ENCODE measurements at regions not wholly inside any gene's neighbourhood (a gene's known extent, or its start where the extent isn't known, plus 50 kb on each side); places are given as distances from the start of the nearest gene placed in this dataset.
"Not testable (repeated sequence)": the region's sequence is repeated elsewhere in the genome, so short reads cannot be mapped to it uniquely, and the experiment has no call there.

DNA sequence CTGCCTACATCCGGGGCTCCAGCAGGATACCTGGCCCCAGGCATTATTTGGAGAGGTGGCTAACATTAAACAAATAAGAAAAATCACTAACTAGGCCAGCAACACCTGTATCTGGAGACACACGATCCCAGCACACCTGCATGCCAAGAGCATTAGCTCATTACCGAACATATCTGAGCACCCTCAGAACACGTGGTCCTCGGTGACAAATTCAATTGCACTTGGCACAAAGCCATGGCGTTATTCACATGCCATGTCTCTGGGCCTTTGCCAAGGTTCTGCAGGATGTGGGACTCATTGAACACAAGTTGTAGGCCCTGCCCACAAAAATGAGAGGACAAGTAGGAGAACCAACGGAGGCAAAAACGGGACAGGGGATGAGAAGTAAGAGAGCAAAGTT, 552.3 kb downstream of the TOX3 start:
- no peak overlapping the region for H3K9ac ChIP-seq (ENCODE audit: low read depth, low read length)
- no peaks in the 10 kb centered on the region for H3K4me1 ChIP-seq (ENCODE audit: insufficient read depth, low read length)
- no peaks in the 10 kb centered on the region for H3K9me3 ChIP-seq (ENCODE audit: control insufficient read depth, insufficient read depth, low read length)
- H3K36me3 ChIP-seq (ENCODE audit: insufficient read depth, low read length): no peaks in the 10 kb centered on the region

DNA sequence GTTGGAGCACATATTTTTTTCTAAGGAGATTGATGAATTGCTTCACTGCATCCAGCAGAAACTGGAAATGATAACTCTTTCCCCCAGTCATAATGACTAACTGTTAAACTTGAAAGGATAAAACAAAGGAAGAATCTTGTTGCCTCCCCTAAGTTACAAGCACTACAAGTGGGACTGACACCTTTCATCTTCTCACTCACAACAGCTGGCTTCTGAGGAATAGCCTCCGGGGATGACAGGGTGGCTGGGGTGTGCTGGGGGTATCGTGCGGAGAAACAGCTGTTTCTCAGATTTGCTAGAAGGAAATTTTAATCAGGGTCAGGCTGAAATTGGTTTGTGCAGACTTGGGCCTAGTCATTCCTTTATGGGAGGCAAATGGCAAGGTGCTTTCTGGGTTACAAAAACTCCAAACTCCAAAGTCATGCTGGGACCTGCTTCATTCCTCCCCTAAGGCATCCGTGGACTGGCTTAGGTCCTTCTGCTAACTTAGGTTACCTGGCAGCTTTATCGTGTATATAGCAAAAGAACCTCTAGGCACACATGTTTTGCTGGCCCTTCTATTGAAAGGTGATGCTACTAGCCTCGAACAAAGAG, 557.2 kb downstream of the TOX3 start:
- no peaks in the 10 kb centered on the region for H3K4me1 ChIP-seq (ENCODE audit: insufficient read depth, low read length)
- H3K9me3 ChIP-seq (ENCODE audit: control insufficient read depth, insufficient read depth, low read length): 0 out of 2 replicates have a peak, but pooled peaks cover 5% of the 10 kb centered on the region
- H3K36me3 ChIP-seq (ENCODE audit: insufficient read depth, low read length): no peaks in the 10 kb centered on the region
- H3K9ac ChIP-seq (ENCODE audit: low read depth, low read length): no peak overlapping the region

DNA sequence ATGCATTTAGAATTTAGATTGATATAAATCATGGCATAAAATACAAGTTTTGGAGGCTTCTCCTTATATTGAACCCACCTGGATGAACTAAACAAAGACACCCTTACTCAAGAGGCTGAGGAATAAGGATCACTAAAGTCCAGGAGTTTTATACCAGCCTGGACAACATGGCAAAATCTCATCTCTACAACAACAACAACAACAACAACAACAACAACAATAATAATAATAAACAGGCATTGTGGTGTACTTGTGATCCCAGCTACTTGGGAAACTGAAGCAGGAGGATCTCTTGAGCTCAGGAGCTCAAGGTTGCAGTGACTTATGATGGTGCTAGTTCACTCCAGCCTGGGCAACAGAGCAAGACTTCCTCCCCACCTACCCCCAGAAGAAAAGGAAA, 558.0 kb downstream of the TOX3 start:
- peaks cover 5% of the 10 kb centered on the region; the same call in 1 of the 2 replicates for H3K9me3 ChIP-seq (ENCODE audit: control insufficient read depth, insufficient read depth, low read length)
- no peaks in the 10 kb centered on the region for H3K36me3 ChIP-seq (ENCODE audit: insufficient read depth, low read length)
- no peaks in the 10 kb centered on the region for H3K4me1 ChIP-seq (ENCODE audit: insufficient read depth, low read length)
- no peak overlapping the region for H3K9ac ChIP-seq (ENCODE audit: low read depth, low read length)

DNA sequence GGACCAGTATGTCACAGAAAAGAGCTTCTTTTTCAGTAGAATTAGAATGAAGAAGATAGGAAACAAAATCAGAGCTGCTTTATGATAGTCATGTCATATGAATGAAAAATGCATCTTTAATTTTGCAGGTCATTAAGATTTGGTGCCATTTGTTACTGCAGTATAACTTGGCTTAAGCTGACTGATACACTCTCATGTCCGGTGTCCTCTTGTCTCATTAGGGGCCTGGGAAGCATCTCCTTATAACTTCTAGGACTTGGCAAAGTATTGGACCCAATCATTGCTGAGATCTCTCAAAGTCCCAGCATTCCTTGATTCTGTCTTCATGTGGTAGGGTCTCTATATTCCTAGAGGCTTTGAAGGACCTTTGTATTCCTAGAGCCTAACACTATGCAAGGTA, 559.4 kb downstream of the TOX3 start:
- H3K36me3 ChIP-seq (ENCODE audit: insufficient read depth, low read length): no peaks in the 10 kb centered on the region
- H3K4me1 ChIP-seq (ENCODE audit: insufficient read depth, low read length): peaks cover 1% of the 10 kb centered on the region; the same call in 1 of the 2 replicates
- no peak overlapping the region for H3K9ac ChIP-seq (ENCODE audit: low read depth, low read length)
- H3K9me3 ChIP-seq (ENCODE audit: control insufficient read depth, insufficient read depth, low read length): peaks cover 5% of the 10 kb centered on the region; the same call in 1 of the 2 replicates

DNA sequence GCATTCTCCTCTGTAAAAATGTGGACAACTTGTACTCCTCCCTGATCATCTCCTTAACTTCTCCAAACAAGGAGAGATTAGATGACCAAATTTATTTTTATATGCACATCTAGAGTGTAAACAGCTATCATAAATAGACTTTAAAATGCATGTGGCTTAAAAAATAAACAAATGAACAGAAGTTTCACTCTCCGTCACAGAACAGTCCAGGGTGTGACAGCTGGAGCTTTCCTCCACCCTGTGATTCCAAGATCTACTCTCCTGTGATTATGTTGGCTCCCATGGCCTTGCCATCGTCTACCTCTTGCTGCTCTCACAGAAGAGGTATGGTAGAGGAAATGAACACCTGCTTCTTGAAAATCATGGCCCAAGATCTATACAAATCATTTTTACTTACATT, 560.2 kb downstream of the TOX3 start:
- no peaks in the 10 kb centered on the region for H3K36me3 ChIP-seq (ENCODE audit: insufficient read depth, low read length)
- peaks cover 6% of the 10 kb centered on the region; the same call in 1 of the 2 replicates for H3K4me1 ChIP-seq (ENCODE audit: insufficient read depth, low read length)
- H3K9ac ChIP-seq (ENCODE audit: low read depth, low read length): no peak overlapping the region
- H3K9me3 ChIP-seq (ENCODE audit: control insufficient read depth, insufficient read depth, low read length): peaks cover 5% of the 10 kb centered on the region; the same call in 1 of the 2 replicates

DNA sequence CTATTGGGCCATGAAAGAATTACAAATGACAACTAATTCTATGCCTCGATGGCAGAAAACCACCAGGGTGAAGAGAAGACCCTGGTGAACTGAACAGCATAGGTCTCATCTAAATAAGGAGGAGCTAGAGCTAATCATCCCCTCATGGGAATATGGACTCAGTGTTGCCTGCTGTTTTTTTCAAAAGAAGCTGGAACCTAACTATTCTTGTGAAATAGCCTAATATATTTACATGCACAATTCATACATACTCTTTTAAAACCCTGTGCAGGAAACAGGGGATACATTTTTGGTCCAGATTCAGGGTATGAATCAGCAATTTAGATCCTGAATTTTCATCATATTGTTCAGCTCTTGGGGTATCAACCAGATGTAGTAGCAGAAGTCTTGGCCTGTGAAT, 560.6 kb downstream of the TOX3 start:
- Histone ChIP-seq H3K4me1 (ENCODE audit: insufficient read depth, low read length) (peaks cover 6% of the 10 kb centered on the region; the same call in 1 of the 2 replicates), H3K36me3 (ENCODE audit: insufficient read depth, low read length) (no peaks in the 10 kb centered on the region), H3K9ac (ENCODE audit: low read depth, low read length) (no peak overlapping the region), H3K9me3 (ENCODE audit: control insufficient read depth, insufficient read depth, low read length) (peaks cover 5% of the 10 kb centered on the region; the same call in 1 of the 2 replicates)

DNA sequence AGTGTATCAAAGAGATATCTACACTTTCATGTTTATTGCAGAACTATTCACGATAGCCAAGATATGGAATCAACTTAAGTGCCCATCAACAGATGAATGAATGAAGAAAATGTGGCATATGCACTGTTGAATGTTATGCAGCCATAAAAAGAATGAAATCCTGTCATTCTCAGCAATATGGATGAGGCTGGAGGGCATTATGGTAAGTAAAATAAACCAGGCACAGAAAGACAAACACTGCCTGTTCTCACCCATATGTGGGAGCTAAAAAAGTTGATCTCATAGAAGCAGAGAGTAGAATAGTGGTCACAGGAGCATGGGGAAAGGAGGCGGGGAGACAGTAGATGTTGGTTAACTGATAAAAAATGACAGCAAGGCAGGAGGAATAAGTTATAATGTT, 561.8 kb downstream of the TOX3 start:
- Histone ChIP-seq H3K4me1 (ENCODE audit: insufficient read depth, low read length) (peaks cover 6% of the 10 kb centered on the region; the same call in 1 of the 2 replicates), H3K9me3 (ENCODE audit: control insufficient read depth, insufficient read depth, low read length) (peaks cover 5% of the 10 kb centered on the region; the same call in 1 of the 2 replicates), H3K36me3 (ENCODE audit: insufficient read depth, low read length) (no peaks in the 10 kb centered on the region), H3K9ac (ENCODE audit: low read depth, low read length) (no peak overlapping the region)

DNA sequence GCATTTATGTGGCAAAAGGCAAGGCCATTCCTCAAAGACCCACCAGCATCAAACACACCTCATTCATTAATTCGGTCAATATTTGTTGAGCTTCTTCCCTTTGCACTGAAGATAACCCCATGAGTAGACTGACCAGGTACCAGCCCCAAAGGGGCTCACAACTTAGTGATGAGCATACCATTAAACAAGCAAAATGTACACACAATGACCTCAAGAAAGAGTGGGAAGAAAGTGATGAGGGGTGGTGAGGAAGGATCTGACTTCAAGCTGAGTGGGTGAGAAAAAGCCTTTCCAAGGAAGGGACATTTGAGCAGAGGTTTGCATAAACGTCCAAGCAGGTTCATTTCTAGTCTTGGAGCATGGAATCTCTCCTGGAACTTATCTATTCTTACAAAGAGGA, 562.5 kb downstream of the TOX3 start:
- peaks cover 5% of the 10 kb centered on the region; the same call in 1 of the 2 replicates for H3K9me3 ChIP-seq (ENCODE audit: control insufficient read depth, insufficient read depth, low read length)
- H3K36me3 ChIP-seq (ENCODE audit: insufficient read depth, low read length): no peaks in the 10 kb centered on the region
- H3K9ac ChIP-seq (ENCODE audit: low read depth, low read length): no peak overlapping the region
- H3K4me1 ChIP-seq (ENCODE audit: insufficient read depth, low read length): peaks cover 6% of the 10 kb centered on the region; the same call in 1 of the 2 replicates

DNA sequence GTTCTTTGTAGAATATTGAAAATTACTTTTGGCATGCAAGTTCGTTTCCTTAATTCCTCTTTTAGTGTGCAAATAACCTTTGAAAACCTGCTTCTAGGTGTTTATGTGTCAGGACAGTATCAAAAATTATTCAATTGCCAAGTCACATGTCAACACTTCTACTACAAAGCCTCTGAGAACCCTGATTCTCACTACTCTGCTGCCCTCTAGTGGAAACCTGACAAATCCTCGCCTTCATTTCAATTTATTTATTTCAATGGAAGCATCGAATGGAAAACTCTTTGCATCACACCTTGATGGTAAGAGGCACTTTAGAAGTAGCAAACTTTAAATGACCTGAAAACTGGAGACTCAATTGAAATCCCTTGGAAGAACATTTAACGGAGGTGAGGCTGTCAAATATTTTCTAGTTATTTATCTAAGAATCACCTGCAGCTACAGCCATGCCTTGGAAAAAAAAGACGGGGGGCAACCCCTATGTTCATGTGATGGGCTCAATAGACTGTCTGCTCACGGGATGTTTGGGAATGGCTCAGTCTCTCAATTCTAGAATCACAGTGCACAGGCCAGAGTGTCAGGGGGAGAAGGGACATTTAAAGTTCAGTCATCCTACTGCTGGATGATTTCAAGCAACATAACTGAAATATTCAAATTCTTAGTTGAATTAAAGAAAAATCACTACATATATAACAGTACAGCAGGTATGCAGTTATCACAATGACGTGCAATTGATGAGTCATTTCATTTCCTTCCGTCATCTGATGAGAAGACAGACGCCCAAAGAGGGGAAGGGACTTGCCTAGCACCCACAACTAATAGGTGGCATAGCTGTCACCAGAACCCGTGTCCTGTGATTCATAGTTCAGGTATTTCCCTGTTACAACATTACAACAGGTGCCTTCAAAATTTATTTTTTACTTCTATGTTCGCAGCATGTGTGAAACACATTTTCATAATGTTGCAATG, 563.9 kb downstream of the TOX3 start:
- Histone ChIP-seq H3K9ac (ENCODE audit: low read depth, low read length) (no peak overlapping the region), H3K4me1 (ENCODE audit: insufficient read depth, low read length) (peaks cover 6% of the 10 kb centered on the region; the same call in 1 of the 2 replicates), H3K36me3 (ENCODE audit: insufficient read depth, low read length) (no peaks in the 10 kb centered on the region), H3K9me3 (ENCODE audit: control insufficient read depth, insufficient read depth, low read length) (peaks cover 5% of the 10 kb centered on the region; the same call in 1 of the 2 replicates)

DNA sequence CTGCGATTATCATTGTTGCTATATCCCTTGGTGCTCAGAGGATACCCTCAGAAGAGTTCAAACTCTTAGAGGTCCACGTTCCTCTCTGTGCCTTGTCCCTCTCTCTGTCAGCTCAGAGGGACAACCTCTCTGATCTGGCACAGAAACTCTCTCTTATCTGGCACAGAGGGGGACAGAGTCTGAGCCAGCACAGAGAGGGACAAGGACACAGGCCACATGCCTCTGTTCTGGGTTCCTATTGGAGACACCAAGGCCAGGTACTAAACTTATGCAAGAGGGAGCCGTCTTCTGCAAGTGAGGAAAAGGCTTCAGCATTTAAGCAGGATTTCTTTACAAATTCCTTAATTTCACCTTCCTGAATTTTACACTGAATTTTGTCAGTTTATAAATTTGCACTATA, 565.2 kb downstream of the TOX3 start:
- H3K9ac ChIP-seq (ENCODE audit: low read depth, low read length): no peak overlapping the region
- H3K36me3 ChIP-seq (ENCODE audit: insufficient read depth, low read length): no peaks in the 10 kb centered on the region
- H3K4me1 ChIP-seq (ENCODE audit: insufficient read depth, low read length): peaks cover 6% of the 10 kb centered on the region; the same call in 1 of the 2 replicates
- H3K9me3 ChIP-seq (ENCODE audit: control insufficient read depth, insufficient read depth, low read length): no peaks in the 10 kb centered on the region; the same call in 1 of the 2 replicates

DNA sequence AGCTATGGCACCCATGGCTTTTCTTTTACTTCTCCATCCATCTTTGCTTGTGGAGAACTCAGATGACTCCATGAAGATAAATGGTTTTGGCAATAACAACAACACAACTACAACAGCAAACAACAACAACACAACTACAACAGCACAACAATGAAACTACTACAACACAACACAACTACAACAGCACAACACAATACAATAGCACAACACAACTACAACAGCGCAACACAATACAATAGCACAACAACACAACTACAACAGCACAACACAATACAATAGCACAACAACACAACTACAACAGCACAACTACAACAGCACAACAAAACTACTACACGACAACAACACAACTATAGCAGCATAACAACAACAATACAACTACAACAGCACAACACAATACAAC, 569.4 kb downstream of the TOX3 start:
- not testable (repeated sequence) for H3K9me3 ChIP-seq (ENCODE audit: control insufficient read depth, insufficient read depth, low read length); H3K9ac ChIP-seq (ENCODE audit: low read depth, low read length); H3K36me3 ChIP-seq (ENCODE audit: insufficient read depth, low read length); H3K4me1 ChIP-seq (ENCODE audit: insufficient read depth, low read length)

DNA sequence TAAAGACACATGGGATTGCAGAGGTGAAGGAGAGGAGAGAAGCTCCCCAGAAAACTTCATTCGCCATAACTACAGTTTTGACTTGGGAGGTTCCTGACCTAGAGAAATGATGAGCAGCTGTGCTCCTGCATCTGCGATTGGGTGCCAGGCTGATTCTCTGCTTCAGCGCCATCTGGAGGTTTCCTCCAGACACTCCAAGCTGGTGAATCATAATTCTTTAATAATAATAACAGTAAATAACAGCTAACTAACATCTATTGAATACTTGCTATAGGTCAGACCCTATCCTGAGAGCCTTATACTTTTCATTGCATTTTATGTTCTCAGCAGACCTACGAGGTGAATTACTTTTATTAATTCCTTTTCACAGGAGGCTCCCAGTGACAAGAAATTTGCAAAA, 575.8 kb downstream of the TOX3 start:
- Histone ChIP-seq H3K9ac (ENCODE audit: low read depth, low read length) (no peak overlapping the region), H3K36me3 (ENCODE audit: insufficient read depth, low read length) (no peaks in the 10 kb centered on the region), H3K9me3 (ENCODE audit: control insufficient read depth, insufficient read depth, low read length) (no peaks in the 10 kb centered on the region), H3K4me1 (ENCODE audit: insufficient read depth, low read length) (no peaks in the 10 kb centered on the region)

DNA sequence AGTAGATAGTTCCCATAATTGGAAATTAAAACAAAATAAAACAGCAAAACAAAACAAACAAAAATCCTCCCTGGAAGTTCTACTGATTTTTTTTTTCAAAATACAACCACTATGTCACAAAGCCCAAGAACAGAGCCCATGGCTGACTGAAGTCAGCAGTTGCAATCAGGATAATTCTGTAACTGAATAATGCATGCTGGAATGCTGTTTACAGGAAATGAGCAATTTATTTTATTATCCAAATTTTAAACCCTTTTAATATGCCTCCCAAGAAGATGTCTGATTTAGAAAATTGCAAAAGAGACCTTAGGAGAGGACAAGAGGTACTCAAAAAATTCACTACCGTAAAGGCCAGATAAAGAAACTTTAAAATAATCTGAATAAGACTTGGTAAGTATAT, 578.2 kb downstream of the TOX3 start:
- Histone ChIP-seq H3K4me1 (ENCODE audit: insufficient read depth, low read length) (no peaks in the 10 kb centered on the region), H3K9me3 (ENCODE audit: control insufficient read depth, insufficient read depth, low read length) (no peaks in the 10 kb centered on the region), H3K9ac (ENCODE audit: low read depth, low read length) (no peak overlapping the region), H3K36me3 (ENCODE audit: insufficient read depth, low read length) (no peaks in the 10 kb centered on the region)

DNA sequence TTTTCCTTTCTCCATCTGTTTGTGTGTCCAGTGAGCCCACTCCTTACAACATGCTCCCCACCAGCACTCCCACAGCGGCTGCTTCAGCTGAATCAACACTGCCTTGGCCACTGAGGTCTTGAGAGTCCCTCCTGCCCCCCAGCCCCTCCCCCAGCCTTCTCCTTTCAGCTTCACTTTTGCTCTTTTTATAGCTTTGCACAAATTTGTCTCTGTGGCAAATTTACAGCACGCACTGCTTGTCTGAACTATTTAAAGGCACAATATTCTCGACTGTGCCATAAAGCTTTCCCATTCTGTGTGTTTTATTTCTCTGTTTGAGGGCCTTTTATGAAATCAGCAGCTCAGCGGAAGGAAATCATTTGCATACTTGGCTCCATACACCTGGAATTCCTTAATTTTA, 579.3 kb downstream of the TOX3 start:
- Histone ChIP-seq H3K4me1 (ENCODE audit: insufficient read depth, low read length) (no peaks in the 10 kb centered on the region), H3K9ac (ENCODE audit: low read depth, low read length) (no peak overlapping the region), H3K9me3 (ENCODE audit: control insufficient read depth, insufficient read depth, low read length) (no peaks in the 10 kb centered on the region), H3K36me3 (ENCODE audit: insufficient read depth, low read length) (no peaks in the 10 kb centered on the region)

DNA sequence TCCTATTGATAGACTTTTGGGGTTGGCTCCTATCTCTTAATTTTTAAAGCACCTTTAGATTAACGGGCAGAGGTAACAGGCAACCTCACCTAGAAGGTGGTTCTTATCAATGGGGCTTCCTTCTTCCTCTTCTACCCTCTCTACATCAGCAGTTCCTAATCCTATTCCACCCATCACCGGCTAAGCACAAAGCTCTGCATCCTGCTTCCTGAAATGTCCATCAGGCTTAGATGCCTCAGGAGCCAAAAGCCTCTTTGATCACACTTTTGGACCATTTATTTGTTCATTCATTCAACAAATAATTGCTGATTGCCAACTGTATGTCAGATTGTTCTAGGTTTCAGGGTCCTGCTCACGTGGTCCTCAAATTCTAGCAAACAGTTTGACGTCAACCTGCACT, 586.0 kb downstream of the TOX3 start:
- Histone ChIP-seq H3K4me1 (ENCODE audit: insufficient read depth, low read length) (no peaks in the 10 kb centered on the region), H3K36me3 (ENCODE audit: insufficient read depth, low read length) (no peaks in the 10 kb centered on the region), H3K9me3 (ENCODE audit: control insufficient read depth, insufficient read depth, low read length) (no peaks in the 10 kb centered on the region), H3K9ac (ENCODE audit: low read depth, low read length) (no peak overlapping the region)
